SK-N-SH treated with all-trans-retinoic acid at 6 μM for 48 hours (cell line): ENCODE measurements at regions not wholly inside any gene's neighbourhood (a gene's known extent, or its start where the extent isn't known, plus 50 kb on each side); places are given as distances from the start of the nearest gene placed in this dataset.
"Not testable (repeated sequence)": the region's sequence is repeated elsewhere in the genome, so short reads cannot be mapped to it uniquely, and the experiment has no call there.

ENCODE experiments used
- BACH2 ChIP-seq: fragments of 250-450 bp; sonication (Bioruptor Pico); IDR thresholded peaks from 2 replicates; pipeline ENCODE4 v1.9.0; 2021; ENCODE audit warnings: mild to moderate bottlenecking, borderline replicate concordance
- GLIS3 ChIP-seq: fragments of 250-450 bp; sonication (Bioruptor Pico); IDR thresholded peaks from 2 replicates; pipeline ENCODE4 v1.5.0; 2020; ENCODE audit warnings: mild to moderate bottlenecking, moderate library complexity
- PATZ1 ChIP-seq: fragments of 250-450 bp; sonication (Bioruptor Pico); IDR thresholded peaks from 2 replicates; pipeline ENCODE4 v1.8.0; 2020; ENCODE audit warnings: mild to moderate bottlenecking, moderate library complexity, borderline replicate concordance
- PPARA ChIP-seq: fragments of 250-450 bp; sonication (Bioruptor Pico); IDR thresholded peaks from 2 replicates; pipeline ENCODE4 v1.5.0; 2020; ENCODE audit warnings: mild to moderate bottlenecking, borderline replicate concordance
- TCF4 ChIP-seq: fragments of 250-450 bp; sonication (Bioruptor Pico); IDR thresholded peaks from 2 replicates; pipeline ENCODE4 v1.8.0; 2021; ENCODE audit warnings: mild to moderate bottlenecking, moderate library complexity, borderline replicate concordance

- TF ChIP-seq PATZ1 (CRISPR knock-in tag); GLIS3 (CRISPR knock-in tag); BACH2 (CRISPR knock-in tag); TCF4; PPARA (CRISPR knock-in tag): not testable (repeated sequence)
Observed at GRCh38 chr2:118572380-118572779, 275.1 kb downstream of the EN1 start.
